NCI-H748 treated with DMSO at 0.1 percent for 48 hours (cell line): ENCODE measurements at regions not wholly inside any gene's neighbourhood (a gene's known extent, or its start where the extent isn't known, plus 50 kb on each side); places are given as distances from the start of the nearest gene placed in this dataset.
"Not testable (repeated sequence)": the region's sequence is repeated elsewhere in the genome, so short reads cannot be mapped to it uniquely, and the experiment has no call there.

ENCODE experiments used
- DNase-seq: peaks from one replicate; lab custom pipeline; 2025; lab: John Stamatoyannopoulos, UW

- DNase-seq: no peak
Observed at GRCh38 chr5:108696951-108697715, 50.6 kb upstream of the FER start.

- no peak for DNase-seq
Observed at GRCh38 chr5:108696407-108696806, 51.3 kb upstream of the FER start.

- DNase-seq: no peak
Observed at GRCh38 chr5:108688485-108688884, 59.2 kb upstream of the FER start.

GRCh38 chr5:108687595-108688200 is 60.0 kb upstream of the FER start:
- DNase-seq: no peak

- DNase-seq: no peak
Observed at GRCh38 chr5:108686676-108687075, 61.0 kb upstream of the FER start.

GRCh38 chr5:108685448-108686216 is 62.1 kb upstream of the FER start:
- not testable (repeated sequence) for DNase-seq

- peak; percentile 3 for DNase-seq
Observed at GRCh38 chr5:108681079-108681921, 66.4 kb upstream of the FER start.

GRCh38 chr5:108678091-108678490 is 69.6 kb upstream of the FER start:
- no peak for DNase-seq

- no peak for DNase-seq
Observed at GRCh38 chr5:108675736-108676135, 72.0 kb upstream of the FER start.

GRCh38 chr5:108672639-108673038 is 75.1 kb upstream of the FER start:
- DNase-seq: no peak

GRCh38 chr5:108670591-108671289 is 77.0 kb upstream of the FER start:
- DNase-seq: no peak

- no peak for DNase-seq
Observed at GRCh38 chr5:108669462-108669861, 78.2 kb upstream of the FER start.

- no peak for DNase-seq
Observed at GRCh38 chr5:108661590-108662219, 86.0 kb upstream of the FER start.

GRCh38 chr5:108661024-108661423 is 86.7 kb upstream of the FER start:
- DNase-seq: no peak

- DNase-seq: no peak
Observed at GRCh38 chr5:108660291-108660690, 87.4 kb upstream of the FER start.

GRCh38 chr5:108659531-108659930 is 88.2 kb upstream of the FER start:
- DNase-seq: no peak

- no peak for DNase-seq
Observed at GRCh38 chr5:108655750-108656450, 91.8 kb upstream of the FER start.

GRCh38 chr5:108654051-108654450 is 93.6 kb upstream of the FER start:
- DNase-seq: no peak

- no peak for DNase-seq
Observed at GRCh38 chr5:108653201-108653600, 94.5 kb upstream of the FER start.

GRCh38 chr5:108650997-108651396 is 96.7 kb upstream of the FER start:
- DNase-seq: no peak
